ENCODE measurements at regions not wholly inside any gene's neighbourhood (a gene's known extent, or its start where the extent isn't known, plus 50 kb on each side); places are given as distances from the start of the nearest gene placed in this dataset.
A peak's percentile ranks its signal among the peaks of the same experiment; 100 is the strongest.

DNA sequence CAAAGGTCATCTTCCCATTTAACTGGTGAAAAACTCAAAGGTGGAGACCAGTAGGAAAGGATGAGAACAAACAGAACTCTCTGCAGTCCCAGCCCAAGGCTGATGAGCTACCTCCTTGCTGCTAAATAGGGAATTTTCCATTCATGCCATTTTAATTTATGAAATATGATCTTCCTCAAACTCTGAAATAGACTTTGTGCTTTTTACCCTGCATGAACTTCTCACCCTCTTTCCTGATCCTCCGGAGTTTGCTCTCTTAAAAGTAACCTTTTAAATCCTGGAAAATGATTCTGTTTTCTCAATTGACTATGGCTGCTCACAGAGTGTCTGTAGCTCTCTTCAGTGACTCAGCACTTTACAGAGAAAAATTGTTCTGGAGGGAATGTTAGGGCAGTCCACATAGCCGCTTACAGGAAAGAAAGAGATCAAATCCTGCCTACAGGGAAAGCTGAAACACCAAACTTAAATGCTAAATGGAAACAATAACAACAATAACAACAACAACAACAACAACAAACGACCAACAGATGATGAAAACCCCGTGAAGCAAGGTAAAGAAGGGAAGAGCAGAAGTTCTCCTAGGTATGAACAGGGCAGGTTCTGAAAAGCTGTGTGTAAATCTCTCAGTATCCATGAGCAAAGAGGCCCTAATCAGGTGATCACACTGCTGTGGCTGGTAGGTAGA is 79.8 kb upstream of the SESTD1 start:
- DNase-seq (ENCODE audit: low read depth) = peak; percentile 50
- TF ChIP-seq, protein P1, sequence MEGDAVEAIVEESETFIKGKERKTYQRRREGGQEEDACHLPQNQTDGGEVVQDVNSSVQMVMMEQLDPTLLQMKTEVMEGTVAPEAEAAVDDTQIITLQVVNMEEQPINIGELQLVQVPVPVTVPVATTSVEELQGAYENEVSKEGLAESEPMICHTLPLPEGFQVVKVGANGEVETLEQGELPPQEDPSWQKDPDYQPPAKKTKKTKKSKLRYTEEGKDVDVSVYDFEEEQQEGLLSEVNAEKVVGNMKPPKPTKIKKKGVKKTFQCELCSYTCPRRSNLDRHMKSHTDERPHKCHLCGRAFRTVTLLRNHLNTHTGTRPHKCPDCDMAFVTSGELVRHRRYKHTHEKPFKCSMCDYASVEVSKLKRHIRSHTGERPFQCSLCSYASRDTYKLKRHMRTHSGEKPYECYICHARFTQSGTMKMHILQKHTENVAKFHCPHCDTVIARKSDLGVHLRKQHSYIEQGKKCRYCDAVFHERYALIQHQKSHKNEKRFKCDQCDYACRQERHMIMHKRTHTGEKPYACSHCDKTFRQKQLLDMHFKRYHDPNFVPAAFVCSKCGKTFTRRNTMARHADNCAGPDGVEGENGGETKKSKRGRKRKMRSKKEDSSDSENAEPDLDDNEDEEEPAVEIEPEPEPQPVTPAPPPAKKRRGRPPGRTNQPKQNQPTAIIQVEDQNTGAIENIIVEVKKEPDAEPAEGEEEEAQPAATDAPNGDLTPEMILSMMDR (conservative IDR thresholded peaks at IDR 0.05; ENCODE audit: control insufficient read depth, insufficient read depth, low read depth, low read length) = no peak
- no peak overlapping the region for H3K4me3 ChIP-seq (ENCODE audit: control insufficient read depth, low read depth, low read length)

DNA sequence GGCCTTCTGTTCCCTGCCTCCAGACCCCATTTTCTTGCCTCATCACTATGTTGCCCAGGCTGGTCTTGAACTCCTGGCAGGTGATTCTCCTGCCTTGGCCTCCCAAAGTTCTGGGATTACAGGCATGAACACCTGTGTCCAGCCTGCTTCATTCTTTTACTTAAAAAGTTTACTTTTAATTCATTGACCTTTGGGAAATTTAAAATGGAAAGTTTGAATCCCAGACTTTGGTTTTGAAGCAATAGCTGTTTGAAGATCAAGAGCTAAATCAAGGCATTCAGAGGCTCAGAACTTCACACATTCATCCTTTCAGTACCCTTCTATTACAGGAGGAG is 79.3 kb upstream of the SESTD1 start:
- H3K4me3 ChIP-seq (ENCODE audit: control insufficient read depth, low read depth, low read length) = no peak overlapping the region
- no peak for DNase-seq (ENCODE audit: low read depth)
- TF ChIP-seq, protein P1 (conservative IDR thresholded peaks at IDR 0.05; ENCODE audit: control insufficient read depth, insufficient read depth, low read depth, low read length) = no peak

DNA sequence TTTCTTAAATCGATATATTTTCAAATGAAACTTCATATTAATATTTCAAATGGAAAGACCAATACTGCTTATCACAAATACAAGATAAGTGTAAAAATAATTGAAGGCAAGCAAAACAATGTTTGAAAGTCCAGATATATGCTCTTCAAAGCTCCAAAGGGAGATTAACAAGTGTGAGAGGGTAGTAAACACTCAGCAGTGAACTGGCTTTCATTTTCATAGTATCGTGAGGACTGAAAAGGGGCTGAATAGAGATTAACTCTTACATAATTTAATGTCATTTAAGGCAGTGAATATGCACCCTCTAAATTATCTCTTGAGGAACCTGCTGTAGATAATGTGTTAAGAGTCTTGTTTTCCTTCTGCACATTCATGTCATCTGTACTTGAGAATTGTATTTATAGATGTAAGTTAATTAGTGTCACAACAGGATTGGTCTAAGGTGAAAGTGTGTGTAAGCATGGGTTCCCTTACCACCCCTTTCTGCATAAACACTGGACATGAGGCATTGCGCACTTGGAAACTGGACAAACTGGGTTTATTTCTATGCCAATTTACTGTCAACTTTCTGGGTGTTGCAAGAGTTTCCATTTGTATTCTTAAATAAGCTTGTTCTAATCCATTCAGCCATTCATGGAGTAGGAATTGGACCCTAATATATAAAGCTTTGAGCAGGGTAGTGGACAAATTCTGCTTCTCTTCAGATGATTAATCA is 76.7 kb upstream of the SESTD1 start:
- TF ChIP-seq, protein P1 (conservative IDR thresholded peaks at IDR 0.05; ENCODE audit: control insufficient read depth, insufficient read depth, low read depth, low read length) = no peak
- DNase-seq (ENCODE audit: low read depth) = no peak
- no peak overlapping the region for H3K4me3 ChIP-seq (ENCODE audit: control insufficient read depth, low read depth, low read length)

DNA sequence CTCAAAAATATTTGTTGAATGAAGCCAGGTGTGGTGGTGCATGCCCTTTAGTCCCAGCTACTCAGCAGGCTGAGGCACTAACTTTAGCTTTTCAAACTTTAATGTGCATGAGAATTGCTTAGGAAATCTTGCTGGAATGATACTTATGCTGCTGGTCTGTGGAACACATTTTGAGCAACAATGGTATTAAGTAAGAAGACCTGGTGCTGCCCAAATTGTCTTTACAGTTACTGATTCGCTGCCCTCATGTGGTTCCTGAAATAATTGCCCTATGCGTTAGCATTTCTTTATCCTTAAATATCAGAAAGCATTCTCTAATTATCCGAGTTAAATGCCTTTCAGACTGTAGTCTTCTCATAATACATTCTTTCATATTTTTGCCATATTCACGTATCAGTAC is 76.0 kb upstream of the SESTD1 start:
- DNase-seq (ENCODE audit: low read depth) = peak; percentile 67
- H3K4me3 ChIP-seq (ENCODE audit: control insufficient read depth, low read depth, low read length) = no peak overlapping the region
- TF ChIP-seq, protein P1 (conservative IDR thresholded peaks at IDR 0.05; ENCODE audit: control insufficient read depth, insufficient read depth, low read depth, low read length) = peak; percentile 55

- DNase-seq (ENCODE audit: low read depth) = peak; percentile 69
- TF ChIP-seq, protein P1 (conservative IDR thresholded peaks at IDR 0.05; ENCODE audit: control insufficient read depth, insufficient read depth, low read depth, low read length) = no peak
- no peak overlapping the region for H3K4me3 ChIP-seq (ENCODE audit: control insufficient read depth, low read depth, low read length)
These were observed 74.0 kb upstream of the SESTD1 start for GRCh38 chr2:179338681-179339080.

DNA sequence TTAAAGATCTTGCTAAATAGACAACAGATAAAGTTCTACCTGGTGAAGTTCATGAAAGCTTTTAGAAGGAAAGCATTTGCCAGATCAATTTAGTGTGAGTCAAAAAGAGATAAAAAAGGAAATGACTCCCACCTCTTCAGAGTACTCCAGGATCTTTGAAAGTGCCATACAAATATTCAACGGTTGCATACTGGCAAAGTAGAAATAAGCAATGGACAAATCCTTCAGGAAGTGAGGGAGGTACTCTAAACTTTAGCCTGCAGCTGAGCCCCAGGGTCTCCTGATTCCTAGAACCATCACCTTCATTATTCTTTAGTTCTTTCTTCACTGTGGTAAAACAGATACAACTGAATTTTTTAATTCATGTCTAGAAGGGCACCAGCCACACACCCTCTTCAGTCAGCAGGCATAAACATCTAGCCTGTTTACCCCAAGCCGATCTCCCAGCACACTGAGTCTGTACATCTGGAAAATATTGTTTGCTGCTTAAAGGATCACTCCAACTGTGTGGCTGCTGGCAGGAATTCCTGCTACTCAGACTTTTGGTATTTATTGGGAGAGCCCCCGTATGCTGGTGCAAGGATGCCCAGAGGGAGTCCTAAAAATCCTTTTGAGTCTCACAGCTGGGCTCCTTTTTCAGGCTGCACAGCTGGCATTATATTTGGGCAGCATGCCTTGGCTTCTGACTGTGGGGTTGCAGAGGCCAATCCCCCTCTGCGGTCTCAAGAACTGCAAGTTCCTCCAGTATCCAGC is 72.3 kb upstream of the SESTD1 start:
- TF ChIP-seq, protein P1 (conservative IDR thresholded peaks at IDR 0.05; ENCODE audit: control insufficient read depth, insufficient read depth, low read depth, low read length) = no peak
- peak; percentile 74 for DNase-seq (ENCODE audit: low read depth)
- no peak overlapping the region for H3K4me3 ChIP-seq (ENCODE audit: control insufficient read depth, low read depth, low read length)
